ENCODE measurements at regions not wholly inside any gene's neighbourhood (a gene's known extent, or its start where the extent isn't known, plus 50 kb on each side); places are given as distances from the start of the nearest gene placed in this dataset.

DNA sequence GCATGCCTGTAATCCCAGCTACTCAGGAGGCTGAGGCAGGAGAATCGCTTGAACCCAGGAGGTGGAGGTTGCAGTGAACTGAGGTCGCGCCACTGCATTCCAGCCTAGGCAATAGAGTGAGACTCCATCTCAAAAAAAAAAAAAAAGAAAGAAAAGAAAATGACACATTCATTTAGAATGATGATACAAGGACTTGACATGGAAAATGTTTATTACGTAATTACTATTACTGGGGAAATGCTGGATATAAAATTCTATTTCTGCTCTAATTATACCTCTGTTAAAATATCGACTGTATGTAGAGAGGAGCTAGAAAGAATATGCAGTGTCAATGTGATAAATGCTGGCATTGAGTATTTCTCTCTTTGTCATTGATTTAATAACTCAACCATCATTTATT is 54.7 kb upstream of the CTPS1 start:
- H3K9me3 ChIP-seq (ENCODE audit: control insufficient read depth in 1 of 2, insufficient read depth in 1 of 2, low read depth in 1 of 2, low read length in 2 of 2): no peaks in the 10 kb centered on the region
- H3K9ac ChIP-seq (ENCODE audit: low read length): no peak overlapping the region
- no peaks in the 10 kb centered on the region for H3K27me3 ChIP-seq (ENCODE audit: insufficient read depth, low read length)
- no peaks in the 10 kb centered on the region for H3K79me2 ChIP-seq (ENCODE audit: insufficient read depth, low read length)
- no peak overlapping the region for H3K4me2 ChIP-seq (ENCODE audit: low read length)
- no TSS peak for BruUV-seq (replicated peaks)
- CTCF ChIA-PET: interaction anchor here (1.1 to 1.3 kb wide), 2 partner anchors 24 to 75 kb away, joined by 3 to 4 read pairs; no protein-coding TSS in a partner anchor
- RAD21 ChIA-PET (ENCODE audit: low non-redundant PET in 1 of 2, low total read pairs in 2 of 2, uncharacterized antibody in 2 of 2, unreplicated experiment in 2 of 2): no interaction called here
- H2AFZ ChIP-seq (ENCODE audit: low read depth, low read length, poor library complexity, severe bottlenecking): no peak overlapping the region
- ATAC-seq (no peak), DNase-seq (ENCODE audit: low read depth, low spot score) (no peak)
- no peak overlapping the region for H3K4me3 ChIP-seq (replicated peaks in 1 of 2; ENCODE audit: low read depth in 1 of 2, low read length in 2 of 2)
- TF ChIP-seq TCF7L2 (IDR thresholded peaks at IDR 0.05; ENCODE audit: borderline replicate concordance, extremely low read depth, insufficient read depth, insufficient read length): no peak
- TF ChIP-seq SIN3A (IDR thresholded peaks at IDR 0.05; ENCODE audit: low read depth): no peak
- no peak for TF ChIP-seq ZFX (IDR thresholded peaks at IDR 0.05)
- TF ChIP-seq CEBPB (IDR thresholded peaks at IDR 0.05; ENCODE audit: low read depth): no peak
- no peak for TF ChIP-seq ZNF274 (IDR thresholded peaks at IDR 0.05; ENCODE audit: low read depth, low read length)
- TF ChIP-seq POLR2A (IDR thresholded peaks at IDR 0.05; ENCODE audit: borderline replicate concordance, extremely low read depth, insufficient read depth, insufficient read length): no peak
- no peak for TF ChIP-seq RAD21 (IDR thresholded peaks at IDR 0.05; ENCODE audit: low read depth)
- TF ChIP-seq CBX3 (IDR thresholded peaks at IDR 0.05; ENCODE audit: low read depth): no peak
- TF ChIP-seq, protein P1, sequence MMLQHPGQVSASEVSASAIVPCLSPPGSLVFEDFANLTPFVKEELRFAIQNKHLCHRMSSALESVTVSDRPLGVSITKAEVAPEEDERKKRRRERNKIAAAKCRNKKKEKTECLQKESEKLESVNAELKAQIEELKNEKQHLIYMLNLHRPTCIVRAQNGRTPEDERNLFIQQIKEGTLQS (IDR thresholded peaks at IDR 0.05): no peak
- H4K20me1 ChIP-seq (ENCODE audit: insufficient read depth): no peaks in the 10 kb centered on the region
- no peak overlapping the region for H3K27ac ChIP-seq (ENCODE audit: low read depth, low read length)
- H3K9me2 ChIP-seq (ENCODE audit: insufficient read depth): no peaks in the 10 kb centered on the region
- intact Hi-C loops (cut with micrococcal nuclease): no loop called here
- no peaks in the 10 kb centered on the region for H3K36me3 ChIP-seq (ENCODE audit: control insufficient read depth in 1 of 2, insufficient read depth in 2 of 2, low read length in 2 of 2)
- POLR2A ChIA-PET: interaction anchor here (0.7 kb wide), 1 partner anchor 48 kb away, joined by 3 read pairs; no protein-coding TSS in a partner anchor
- peaks cover 9 to 15% of the 10 kb centered on the region in 2 experiments; a peak in 3 of 4 replicates for H3K4me1 ChIP-seq (ENCODE audit: control insufficient read depth in 1 of 2, insufficient read depth in 2 of 2, low read length in 2 of 2)

DNA sequence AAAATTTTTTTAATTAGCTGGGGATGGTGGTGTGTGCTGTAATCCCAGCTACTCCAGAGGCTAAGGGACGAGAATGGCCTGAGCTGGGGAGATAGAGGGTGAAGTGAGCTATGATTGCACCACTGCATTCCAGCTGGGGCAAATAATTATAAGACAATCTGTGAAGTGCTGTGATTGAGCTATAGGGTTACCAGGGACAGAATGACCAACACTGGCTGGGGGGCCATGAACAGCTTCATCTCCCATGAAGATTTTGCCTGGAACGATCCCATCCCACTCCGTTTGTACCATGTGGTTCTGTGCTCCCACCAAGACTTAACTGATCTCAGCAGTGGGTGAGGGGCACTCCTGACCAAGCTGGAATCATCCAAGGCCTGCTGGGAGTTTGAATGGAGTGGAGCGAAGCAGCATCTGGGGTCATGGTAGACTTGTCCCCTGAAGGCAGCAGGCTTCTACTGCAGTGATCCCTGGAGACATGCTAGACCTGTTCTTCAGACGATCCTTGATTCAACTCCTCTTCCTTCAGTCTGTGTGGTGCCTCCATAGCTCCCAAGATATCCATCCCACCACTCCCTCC is 53.6 kb upstream of the CTPS1 start:
- Histone ChIP-seq H3K4me3 (replicated peaks in 1 of 2; ENCODE audit: low read depth in 1 of 2, low read length in 2 of 2) (no peak overlapping the region), H3K9me3 (ENCODE audit: control insufficient read depth in 1 of 2, insufficient read depth in 1 of 2, low read depth in 1 of 2, low read length in 2 of 2) (no peaks in the 10 kb centered on the region), H3K79me2 (ENCODE audit: insufficient read depth, low read length) (no peaks in the 10 kb centered on the region), H3K4me2 (ENCODE audit: low read length) (no peak overlapping the region), H3K27me3 (ENCODE audit: insufficient read depth, low read length) (no peaks in the 10 kb centered on the region), H2AFZ (ENCODE audit: low read depth, low read length, poor library complexity, severe bottlenecking) (no peak overlapping the region), H3K4me1 (ENCODE audit: control insufficient read depth in 1 of 2, insufficient read depth in 2 of 2, low read length in 2 of 2) (peaks cover 6 to 8% of the 10 kb centered on the region in 2 experiments; a peak in 2 of 4 replicates), H3K36me3 (ENCODE audit: control insufficient read depth in 1 of 2, insufficient read depth in 2 of 2, low read length in 2 of 2) (no peaks in the 10 kb centered on the region), H3K9me2 (ENCODE audit: insufficient read depth) (no peaks in the 10 kb centered on the region), H3K27ac (ENCODE audit: low read depth, low read length) (no peak overlapping the region), H3K9ac (ENCODE audit: low read length) (no peak overlapping the region), H4K20me1 (ENCODE audit: insufficient read depth) (no peaks in the 10 kb centered on the region)
- RAD21 ChIA-PET (ENCODE audit: low non-redundant PET in 1 of 2, low total read pairs in 2 of 2, uncharacterized antibody in 2 of 2, unreplicated experiment in 2 of 2): interaction anchor here in 1 of 2 experiments (1.0 kb wide), 1 partner anchor 51 kb away, joined by 4 read pairs; no protein-coding TSS in a partner anchor
- no TSS peak for BruUV-seq (replicated peaks)
- CTCF ChIA-PET: interaction anchor here (1.9 kb wide), 1 partner anchor 18 kb away, joined by 5 read pairs; no protein-coding TSS in a partner anchor
- POLR2A ChIA-PET: no interaction called here
- DNase-seq (ENCODE audit: low read depth, low spot score): no peak
- intact Hi-C loops (cut with micrococcal nuclease): no loop called here
- no peak for ATAC-seq
- TF ChIP-seq EZH2phosphoT487 (IDR thresholded peaks at IDR 0.05; ENCODE audit: borderline replicate concordance) (no peak), SP1 (IDR thresholded peaks at IDR 0.05; ENCODE audit: low read depth) (no peak), ZFX (IDR thresholded peaks at IDR 0.05) (no peak), JUND (IDR thresholded peaks at IDR 0.05) (no peak)
- TF ChIP-seq, protein P2, sequence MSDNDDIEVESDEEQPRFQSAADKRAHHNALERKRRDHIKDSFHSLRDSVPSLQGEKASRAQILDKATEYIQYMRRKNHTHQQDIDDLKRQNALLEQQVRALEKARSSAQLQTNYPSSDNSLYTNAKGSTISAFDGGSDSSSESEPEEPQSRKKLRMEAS (IDR thresholded peaks at IDR 0.05): no peak
- TF ChIP-seq, protein P1 (IDR thresholded peaks at IDR 0.05): no peak
- TF ChIP-seq, protein P3, sequence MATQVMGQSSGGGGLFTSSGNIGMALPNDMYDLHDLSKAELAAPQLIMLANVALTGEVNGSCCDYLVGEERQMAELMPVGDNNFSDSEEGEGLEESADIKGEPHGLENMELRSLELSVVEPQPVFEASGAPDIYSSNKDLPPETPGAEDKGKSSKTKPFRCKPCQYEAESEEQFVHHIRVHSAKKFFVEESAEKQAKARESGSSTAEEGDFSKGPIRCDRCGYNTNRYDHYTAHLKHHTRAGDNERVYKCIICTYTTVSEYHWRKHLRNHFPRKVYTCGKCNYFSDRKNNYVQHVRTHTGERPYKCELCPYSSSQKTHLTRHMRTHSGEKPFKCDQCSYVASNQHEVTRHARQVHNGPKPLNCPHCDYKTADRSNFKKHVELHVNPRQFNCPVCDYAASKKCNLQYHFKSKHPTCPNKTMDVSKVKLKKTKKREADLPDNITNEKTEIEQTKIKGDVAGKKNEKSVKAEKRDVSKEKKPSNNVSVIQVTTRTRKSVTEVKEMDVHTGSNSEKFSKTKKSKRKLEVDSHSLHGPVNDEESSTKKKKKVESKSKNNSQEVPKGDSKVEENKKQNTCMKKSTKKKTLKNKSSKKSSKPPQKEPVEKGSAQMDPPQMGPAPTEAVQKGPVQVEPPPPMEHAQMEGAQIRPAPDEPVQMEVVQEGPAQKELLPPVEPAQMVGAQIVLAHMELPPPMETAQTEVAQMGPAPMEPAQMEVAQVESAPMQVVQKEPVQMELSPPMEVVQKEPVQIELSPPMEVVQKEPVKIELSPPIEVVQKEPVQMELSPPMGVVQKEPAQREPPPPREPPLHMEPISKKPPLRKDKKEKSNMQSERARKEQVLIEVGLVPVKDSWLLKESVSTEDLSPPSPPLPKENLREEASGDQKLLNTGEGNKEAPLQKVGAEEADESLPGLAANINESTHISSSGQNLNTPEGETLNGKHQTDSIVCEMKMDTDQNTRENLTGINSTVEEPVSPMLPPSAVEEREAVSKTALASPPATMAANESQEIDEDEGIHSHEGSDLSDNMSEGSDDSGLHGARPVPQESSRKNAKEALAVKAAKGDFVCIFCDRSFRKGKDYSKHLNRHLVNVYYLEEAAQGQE (IDR thresholded peaks at IDR 0.05; ENCODE audit: low read depth): no peak
- TF ChIP-seq, protein P4, sequence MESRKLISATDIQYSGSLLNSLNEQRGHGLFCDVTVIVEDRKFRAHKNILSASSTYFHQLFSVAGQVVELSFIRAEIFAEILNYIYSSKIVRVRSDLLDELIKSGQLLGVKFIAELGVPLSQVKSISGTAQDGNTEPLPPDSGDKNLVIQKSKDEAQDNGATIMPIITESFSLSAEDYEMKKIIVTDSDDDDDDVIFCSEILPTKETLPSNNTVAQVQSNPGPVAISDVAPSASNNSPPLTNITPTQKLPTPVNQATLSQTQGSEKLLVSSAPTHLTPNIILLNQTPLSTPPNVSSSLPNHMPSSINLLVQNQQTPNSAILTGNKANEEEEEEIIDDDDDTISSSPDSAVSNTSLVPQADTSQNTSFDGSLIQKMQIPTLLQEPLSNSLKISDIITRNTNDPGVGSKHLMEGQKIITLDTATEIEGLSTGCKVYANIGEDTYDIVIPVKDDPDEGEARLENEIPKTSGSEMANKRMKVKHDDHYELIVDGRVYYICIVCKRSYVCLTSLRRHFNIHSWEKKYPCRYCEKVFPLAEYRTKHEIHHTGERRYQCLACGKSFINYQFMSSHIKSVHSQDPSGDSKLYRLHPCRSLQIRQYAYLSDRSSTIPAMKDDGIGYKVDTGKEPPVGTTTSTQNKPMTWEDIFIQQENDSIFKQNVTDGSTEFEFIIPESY (IDR thresholded peaks at IDR 0.05; ENCODE audit: extremely low read depth, insufficient replicate concordance, low read length): no peak
